Bronchial epithelial cell (primary cell): ENCODE measurements at regions not wholly inside any gene's neighbourhood (a gene's known extent, or its start where the extent isn't known, plus 50 kb on each side); places are given as distances from the start of the nearest gene placed in this dataset.

ENCODE experiments used
- DNase-seq: peaks from one replicate; pipeline ENCODE4 v3.0.0-alpha.2; 2010; ENCODE audit warnings: low read depth
- FAIRE-seq: peaks from 2 replicates; lab custom pipeline; 2011; peaks lifted over from hg19 to GRCh38; lab: Jason Lieb, UNC
- H3K27me3 ChIP-seq: 2 replicates; pipeline ENCODE4 v1.5.1; 2011; ENCODE audit warnings: low read length; ENCODE audit not compliant: control insufficient read depth, insufficient read depth
- H3K36me3 ChIP-seq: 2 replicates; pipeline ENCODE4 v1.5.1; 2011; ENCODE audit warnings: low read length; ENCODE audit not compliant: control insufficient read depth, insufficient read depth
- H3K4me3 ChIP-seq: 2 replicates; pipeline ENCODE4 v1.5.1; 2011; ENCODE audit warnings: mild to moderate bottlenecking, low read depth, low read length, control low read depth
- TF ChIP-seq, protein P1 (sequence below): IDR thresholded peaks from 2 replicates; pipeline ENCODE4 v1.5.1; 2011; ENCODE audit warnings: mild to moderate bottlenecking, moderate library complexity, low read length, control low read depth, inconsistent platforms; ENCODE audit not compliant: insufficient read depth, severe bottlenecking

- FAIRE-seq (no peak), DNase-seq (no peak)
- no peaks in the 10 kb centered on the region for H3K27me3 ChIP-seq
- H3K4me3 ChIP-seq, result no peak overlapping the region
- TF ChIP-seq, protein P1, sequence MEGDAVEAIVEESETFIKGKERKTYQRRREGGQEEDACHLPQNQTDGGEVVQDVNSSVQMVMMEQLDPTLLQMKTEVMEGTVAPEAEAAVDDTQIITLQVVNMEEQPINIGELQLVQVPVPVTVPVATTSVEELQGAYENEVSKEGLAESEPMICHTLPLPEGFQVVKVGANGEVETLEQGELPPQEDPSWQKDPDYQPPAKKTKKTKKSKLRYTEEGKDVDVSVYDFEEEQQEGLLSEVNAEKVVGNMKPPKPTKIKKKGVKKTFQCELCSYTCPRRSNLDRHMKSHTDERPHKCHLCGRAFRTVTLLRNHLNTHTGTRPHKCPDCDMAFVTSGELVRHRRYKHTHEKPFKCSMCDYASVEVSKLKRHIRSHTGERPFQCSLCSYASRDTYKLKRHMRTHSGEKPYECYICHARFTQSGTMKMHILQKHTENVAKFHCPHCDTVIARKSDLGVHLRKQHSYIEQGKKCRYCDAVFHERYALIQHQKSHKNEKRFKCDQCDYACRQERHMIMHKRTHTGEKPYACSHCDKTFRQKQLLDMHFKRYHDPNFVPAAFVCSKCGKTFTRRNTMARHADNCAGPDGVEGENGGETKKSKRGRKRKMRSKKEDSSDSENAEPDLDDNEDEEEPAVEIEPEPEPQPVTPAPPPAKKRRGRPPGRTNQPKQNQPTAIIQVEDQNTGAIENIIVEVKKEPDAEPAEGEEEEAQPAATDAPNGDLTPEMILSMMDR, result no peak
- no peaks in the 10 kb centered on the region for H3K36me3 ChIP-seq
Observed at GRCh38 chr6:113664909-113665308, 192.2 kb upstream of the MARCKS start.

GRCh38 chr6:113668641-113669408 is 188.3 kb upstream of the MARCKS start:
- TF ChIP-seq, protein P1, result no peak

GRCh38 chr6:113669606-113670005 is 187.5 kb upstream of the MARCKS start:
- TF ChIP-seq, protein P1, result no peak

More at GRCh38 chr6:113668641-113669408, 188.3 kb upstream of the MARCKS start:
- no peaks in the 10 kb centered on the region for H3K27me3 ChIP-seq
- no peak overlapping the region for H3K4me3 ChIP-seq
- no peak for FAIRE-seq
- no peak for DNase-seq
- no peaks in the 10 kb centered on the region for H3K36me3 ChIP-seq

DNA sequence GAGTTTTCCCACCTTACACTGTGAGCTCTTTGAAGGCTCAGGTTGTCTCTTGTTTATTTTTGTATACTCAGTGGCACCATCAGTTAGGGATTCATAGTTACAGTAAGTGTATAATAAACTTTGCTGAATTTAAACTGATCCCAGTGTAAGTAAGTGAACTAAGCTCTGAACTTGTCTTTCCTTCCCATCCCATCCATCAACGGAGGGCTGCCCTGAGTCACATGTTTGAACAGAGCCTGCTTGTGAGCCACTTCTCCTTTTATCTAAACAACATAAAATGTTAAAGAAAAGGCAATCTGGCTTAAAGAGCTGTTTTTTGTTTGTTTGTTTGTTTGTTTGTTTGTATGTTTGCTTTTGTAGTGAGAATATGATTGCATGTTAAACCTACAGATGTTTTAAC is 185.7 kb upstream of the MARCKS start:
- H3K27me3 ChIP-seq, result no peaks in the 10 kb centered on the region
- FAIRE-seq, result no peak

More at GRCh38 chr6:113669606-113670005, 187.5 kb upstream of the MARCKS start:
- no peaks in the 10 kb centered on the region for H3K36me3 ChIP-seq
- FAIRE-seq (no peak), DNase-seq (no peak)
- H3K27me3 ChIP-seq, result no peaks in the 10 kb centered on the region
- no peak overlapping the region for H3K4me3 ChIP-seq

GRCh38 chr6:113672491-113673149 is 184.5 kb upstream of the MARCKS start:
- TF ChIP-seq, protein P1, result no peak
- Histone ChIP-seq H3K36me3 (no peaks in the 10 kb centered on the region), H3K4me3 (no peak overlapping the region), H3K27me3 (no peaks in the 10 kb centered on the region)
- no peak for FAIRE-seq
- DNase-seq, result no peak

More for the DNA sequence above, 185.7 kb upstream of the MARCKS start:
- peak; percentile 18 for DNase-seq
- H3K36me3 ChIP-seq, result no peaks in the 10 kb centered on the region
- TF ChIP-seq, protein P1, result no peak
- no peak overlapping the region for H3K4me3 ChIP-seq
